Superior temporal gyrus (tissue), 1 donor: ENCODE measurements at regions not wholly inside any gene's neighbourhood (a gene's known extent, or its start where the extent isn't known, plus 50 kb on each side); places are given as distances from the start of the nearest gene placed in this dataset.
"Not testable (repeated sequence)": the region's sequence is repeated elsewhere in the genome, so short reads cannot be mapped to it uniquely, and the experiment has no call there.

Source experiments
- DNase-seq: peaks from one replicate; pipeline ENCODE4 v3.0.0-alpha.2; 2016; ENCODE audit errors: extremely low spot score

DNA sequence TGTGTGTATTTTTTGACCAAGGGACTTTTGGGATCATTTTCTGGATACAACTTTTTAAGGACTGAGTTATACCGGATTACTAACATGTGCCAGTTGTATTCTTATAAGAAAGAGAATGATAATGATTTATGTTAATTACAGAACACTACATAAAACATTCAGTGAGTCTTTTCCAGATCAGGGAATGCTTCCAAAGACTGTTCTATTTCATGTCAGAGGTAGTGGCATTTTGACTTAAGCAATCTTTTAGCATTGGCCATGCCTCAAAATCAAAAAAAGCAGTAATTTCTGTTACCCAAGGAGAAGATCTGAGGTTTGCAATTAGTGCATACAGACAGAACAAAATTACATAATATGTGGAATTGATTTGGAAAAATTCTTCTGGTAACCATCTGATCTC, 413.0 kb upstream of the CDH9 start:
- no peak for DNase-seq

GRCh38 chr5:27450607-27451006, 412.2 kb upstream of the CDH9 start:
- no peak for DNase-seq

GRCh38 chr5:27439383-27439782, 401.0 kb upstream of the CDH9 start:
- not testable (repeated sequence) for DNase-seq

- DNase-seq, result no peak
Observed at GRCh38 chr5:27437594-27438200, 399.3 kb upstream of the CDH9 start.

- no peak for DNase-seq
Observed at GRCh38 chr5:27434335-27434734, 395.9 kb upstream of the CDH9 start.

GRCh38 chr5:27414099-27414498, 375.7 kb upstream of the CDH9 start:
- no peak for DNase-seq

- no peak for DNase-seq
Observed at GRCh38 chr5:27412384-27412783, 374.0 kb upstream of the CDH9 start.

DNA sequence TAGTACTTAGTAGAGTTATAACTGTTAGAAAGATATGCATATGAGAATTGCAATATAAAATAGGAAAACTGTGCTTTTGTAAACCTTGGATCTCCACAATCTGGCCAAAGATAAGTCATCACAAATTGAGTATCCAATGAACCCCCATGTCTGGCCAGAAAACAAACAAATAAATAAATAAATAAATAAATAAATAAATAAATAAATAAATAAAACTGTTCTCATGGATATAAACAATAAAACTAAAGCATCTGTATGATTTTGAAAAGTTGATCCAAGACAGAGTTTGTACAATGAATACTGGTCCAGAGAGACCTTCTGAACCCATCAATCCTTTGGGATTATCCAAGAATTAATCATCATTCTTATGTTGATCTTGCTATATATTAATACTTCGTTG, 367.6 kb upstream of the CDH9 start:
- no peak for DNase-seq

DNA sequence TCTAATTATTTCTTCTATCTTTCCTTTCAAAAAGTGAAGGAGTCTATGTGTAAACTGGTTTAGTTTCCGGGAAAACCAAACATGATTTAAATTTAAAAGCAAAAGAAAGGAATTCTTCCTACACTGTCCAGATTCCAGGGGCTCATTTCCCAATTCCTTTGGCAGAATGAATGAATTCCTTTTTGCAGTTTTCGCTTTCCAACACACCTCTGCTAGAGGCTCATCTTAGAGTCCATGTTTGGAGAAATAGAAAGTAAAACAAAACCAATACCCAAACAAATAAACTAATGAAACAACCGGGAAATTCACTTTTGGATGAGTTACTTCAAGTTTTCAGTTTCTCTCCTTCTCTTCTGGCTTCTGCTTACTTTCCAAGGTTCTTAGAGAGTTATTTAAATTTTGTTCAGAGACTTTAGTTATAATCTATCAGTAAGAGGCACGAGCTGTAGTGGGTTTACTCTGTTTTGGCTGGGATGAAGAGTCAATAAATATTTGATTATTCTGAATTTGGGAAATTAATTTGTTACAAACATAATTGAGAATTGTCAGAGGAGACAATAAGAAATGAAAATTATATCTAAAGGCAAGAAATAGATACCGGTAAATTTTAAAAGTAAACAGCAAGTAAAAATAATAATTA, 365.0 kb upstream of the CDH9 start:
- DNase-seq, result no peak

DNA sequence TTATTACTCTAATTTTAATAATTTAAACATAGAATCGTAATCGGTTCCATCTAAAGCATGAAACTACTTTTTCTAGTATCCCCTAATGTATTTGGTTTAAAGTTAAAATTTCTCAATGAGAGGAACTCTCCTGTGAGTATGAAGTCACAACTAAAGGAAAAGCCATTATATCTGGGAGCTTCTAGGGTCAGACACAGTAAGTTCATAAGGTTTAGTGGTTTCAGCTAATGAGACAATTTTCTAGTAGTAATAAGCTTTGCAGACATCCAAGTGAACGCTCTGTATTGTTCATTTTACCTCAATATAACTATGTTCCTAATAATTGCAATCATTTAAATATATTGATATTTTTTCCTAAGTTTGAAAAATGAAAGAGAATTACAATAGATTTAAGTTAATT, 364.4 kb upstream of the CDH9 start:
- DNase-seq, result no peak

- no peak for DNase-seq
Observed at GRCh38 chr5:27396998-27397397, 358.6 kb upstream of the CDH9 start.

GRCh38 chr5:27392716-27393115, 354.3 kb upstream of the CDH9 start:
- no peak for DNase-seq

- DNase-seq, result no peak
Observed at GRCh38 chr5:27389696-27390095, 351.3 kb upstream of the CDH9 start.

DNA sequence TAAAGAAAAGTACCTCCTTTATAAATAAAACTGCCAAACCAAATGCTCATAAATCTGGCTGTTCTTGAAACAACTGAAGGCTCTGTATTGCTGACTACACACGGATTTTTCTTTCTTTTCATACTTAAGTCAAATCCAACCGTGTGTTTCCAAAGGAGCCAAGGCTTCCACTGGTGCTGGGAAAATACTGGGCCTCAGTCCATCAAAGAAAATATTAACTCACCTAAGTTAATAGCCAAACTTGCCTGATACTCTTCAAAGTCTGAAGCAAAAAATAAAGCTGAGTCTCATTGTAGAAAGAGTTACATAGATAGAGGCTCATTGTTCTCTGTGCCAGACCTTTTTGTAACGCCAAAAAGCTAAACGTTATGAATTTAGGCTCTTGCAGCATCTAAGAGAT, 350.4 kb upstream of the CDH9 start:
- DNase-seq, result no peak

- DNase-seq, result no peak
Observed at GRCh38 chr5:27387535-27388073, 349.2 kb upstream of the CDH9 start.

- no peak for DNase-seq
Observed at GRCh38 chr5:27381686-27382085, 343.3 kb upstream of the CDH9 start.

GRCh38 chr5:27377626-27378025, 339.2 kb upstream of the CDH9 start:
- DNase-seq, result no peak

DNA sequence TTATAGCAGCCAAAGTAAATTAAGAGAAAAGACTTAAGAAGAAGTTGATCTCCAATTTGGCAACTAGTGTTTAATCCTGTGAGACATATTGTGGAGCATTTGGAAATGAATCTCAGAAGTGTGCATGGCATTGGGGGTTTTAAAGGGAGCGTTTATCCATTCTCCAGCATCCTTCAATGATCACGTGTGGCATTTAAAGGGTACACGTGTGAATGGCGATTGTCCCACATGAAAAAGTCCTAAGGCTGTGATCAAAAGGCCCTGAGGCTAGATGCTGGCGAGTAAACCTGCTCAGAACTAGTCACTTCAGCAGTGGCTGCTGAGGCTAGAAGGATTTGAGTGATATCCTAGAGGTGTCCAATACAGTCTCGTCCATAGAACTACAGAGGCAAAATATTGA, 315.6 kb upstream of the CDH9 start:
- no peak for DNase-seq

GRCh38 chr5:27353540-27353939, 315.2 kb upstream of the CDH9 start:
- DNase-seq, result no peak

- no peak for DNase-seq
Observed at GRCh38 chr5:27341342-27341741, 303.0 kb upstream of the CDH9 start.

GRCh38 chr5:27336817-27337216, 298.4 kb upstream of the CDH9 start:
- DNase-seq, result no peak

DNA sequence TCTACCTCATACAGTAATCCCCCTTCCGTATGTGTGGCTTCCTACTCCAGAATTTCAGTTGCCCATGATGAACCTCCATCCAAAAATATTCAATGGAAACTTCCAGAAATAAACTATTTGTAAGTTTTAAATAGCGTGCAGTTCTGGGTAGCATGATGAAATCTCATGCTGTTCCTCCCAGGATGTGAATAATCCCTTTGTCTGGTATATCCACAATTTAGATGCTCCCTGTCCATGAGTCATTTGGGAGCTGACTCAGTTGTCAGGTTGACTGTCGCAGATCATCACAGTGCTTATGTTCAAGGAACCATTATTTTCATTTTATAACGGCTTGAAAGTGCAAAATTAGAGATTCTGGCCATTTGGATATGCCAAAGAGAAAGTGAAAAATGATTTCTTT, 290.1 kb upstream of the CDH9 start:
- DNase-seq, result no peak

- no peak for DNase-seq
Observed at GRCh38 chr5:27325513-27325912, 287.1 kb upstream of the CDH9 start.

DNA sequence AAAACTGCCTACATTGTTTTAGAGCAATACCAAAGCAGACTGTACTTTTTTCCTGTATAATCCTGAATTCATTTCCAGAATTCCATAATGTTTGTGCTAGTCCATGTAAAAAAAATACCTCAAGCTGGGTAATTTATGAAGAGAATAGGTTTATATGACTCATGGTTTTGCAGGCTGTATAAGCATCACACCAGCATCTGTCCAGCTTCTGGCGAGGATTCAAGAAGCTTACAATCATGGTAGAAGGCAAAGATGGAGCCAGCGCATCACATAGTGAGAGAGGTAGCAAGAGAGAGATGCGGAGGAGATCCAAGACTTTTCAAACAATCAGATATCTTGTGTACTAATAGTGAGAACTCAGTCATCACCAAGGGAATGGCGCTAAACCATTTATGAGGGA, 280.3 kb upstream of the CDH9 start:
- DNase-seq, result no peak
